GM19239 (cell line): ENCODE measurements at regions not wholly inside any gene's neighbourhood (a gene's known extent, or its start where the extent isn't known, plus 50 kb on each side); places are given as distances from the start of the nearest gene placed in this dataset.
A peak's percentile ranks its signal among the peaks of the same experiment; 100 is the strongest.

Experiments used
- DNase-seq: peaks from one replicate; pipeline ENCODE4 v3.0.0; 2011; ENCODE audit warnings: low spot score; ENCODE audit not compliant: insufficient read length
- FAIRE-seq: peaks from 2 replicates; lab custom pipeline; 2011; peaks lifted over from hg19 to GRCh38; lab: Jason Lieb, UNC

GRCh38 chr5:92778261-92778660, 802.8 kb downstream of the NR2F1-AS1 start:
- no peak for FAIRE-seq
- no peak for DNase-seq

- no peak for FAIRE-seq
- no peak for DNase-seq
Observed at GRCh38 chr5:92777421-92777820, 803.6 kb downstream of the NR2F1-AS1 start.

- FAIRE-seq (no peak), DNase-seq (no peak)
Observed at GRCh38 chr5:92775711-92776615, 805.1 kb downstream of the NR2F1-AS1 start.

DNA sequence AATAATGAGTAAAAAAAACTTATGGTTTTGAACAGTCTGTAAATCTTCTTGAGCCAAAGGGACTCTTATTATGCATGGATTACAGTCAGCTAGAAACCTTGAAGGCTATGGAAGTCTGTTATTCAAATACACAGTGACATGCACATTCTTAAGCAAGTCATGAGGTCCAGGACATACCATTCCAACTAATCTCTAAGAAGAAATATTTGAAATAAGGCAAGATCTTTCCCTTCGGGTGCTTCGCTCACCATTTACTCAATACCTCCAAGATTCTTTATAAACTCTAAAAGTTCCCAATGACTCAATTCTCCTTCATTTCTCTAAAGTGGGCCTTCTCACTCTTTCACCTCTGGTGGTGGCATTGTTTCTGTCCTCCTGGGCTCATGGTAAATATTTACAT, 811.0 kb downstream of the NR2F1-AS1 start:
- no peak for DNase-seq
- FAIRE-seq = no peak

- no peak for DNase-seq
- no peak for FAIRE-seq
Observed at GRCh38 chr5:92761585-92761984, 819.4 kb downstream of the NR2F1-AS1 start.

DNA sequence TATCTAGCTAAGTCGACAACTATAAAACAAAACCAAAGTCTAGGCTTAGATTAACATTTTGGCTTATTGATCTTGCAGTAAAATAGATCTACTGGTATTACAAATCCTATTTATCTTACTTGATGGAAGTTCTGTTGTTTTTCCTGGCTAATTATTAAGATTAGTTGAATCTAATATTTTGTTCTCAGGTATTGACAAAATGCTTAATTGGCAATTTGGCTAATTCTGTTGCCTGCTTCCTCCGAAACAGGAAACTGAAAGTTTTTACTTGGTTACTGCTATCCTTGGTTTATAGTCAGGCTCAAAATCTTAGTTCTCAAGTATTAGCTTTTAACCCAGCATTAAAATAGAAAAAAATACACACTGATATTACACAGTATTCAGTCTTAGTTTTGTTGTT, 820.5 kb downstream of the NR2F1-AS1 start:
- no peak for DNase-seq
- no peak for FAIRE-seq

DNA sequence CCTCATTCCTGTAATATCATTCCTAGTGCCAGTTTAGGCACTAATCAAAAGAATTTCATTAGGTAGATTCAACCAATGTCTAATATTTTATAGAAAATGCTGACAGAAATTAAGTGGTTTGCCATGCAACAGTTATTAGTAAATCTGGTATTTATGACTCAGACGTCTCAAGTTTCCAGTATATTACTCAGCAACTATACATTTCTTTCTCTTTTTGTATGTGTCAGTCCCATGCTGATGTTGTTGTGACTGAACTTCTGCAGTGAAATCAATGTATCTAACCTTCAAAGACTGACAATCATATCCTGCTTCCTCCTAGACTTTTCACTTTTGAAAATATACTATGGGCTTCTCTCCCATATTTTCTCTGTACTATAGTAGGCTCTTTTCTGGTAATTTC, 822.5 kb downstream of the NR2F1-AS1 start:
- DNase-seq = no peak
- no peak for FAIRE-seq

- no peak for FAIRE-seq
- no peak for DNase-seq
Observed at GRCh38 chr5:92749943-92750342, 831.1 kb downstream of the NR2F1-AS1 start.

DNA sequence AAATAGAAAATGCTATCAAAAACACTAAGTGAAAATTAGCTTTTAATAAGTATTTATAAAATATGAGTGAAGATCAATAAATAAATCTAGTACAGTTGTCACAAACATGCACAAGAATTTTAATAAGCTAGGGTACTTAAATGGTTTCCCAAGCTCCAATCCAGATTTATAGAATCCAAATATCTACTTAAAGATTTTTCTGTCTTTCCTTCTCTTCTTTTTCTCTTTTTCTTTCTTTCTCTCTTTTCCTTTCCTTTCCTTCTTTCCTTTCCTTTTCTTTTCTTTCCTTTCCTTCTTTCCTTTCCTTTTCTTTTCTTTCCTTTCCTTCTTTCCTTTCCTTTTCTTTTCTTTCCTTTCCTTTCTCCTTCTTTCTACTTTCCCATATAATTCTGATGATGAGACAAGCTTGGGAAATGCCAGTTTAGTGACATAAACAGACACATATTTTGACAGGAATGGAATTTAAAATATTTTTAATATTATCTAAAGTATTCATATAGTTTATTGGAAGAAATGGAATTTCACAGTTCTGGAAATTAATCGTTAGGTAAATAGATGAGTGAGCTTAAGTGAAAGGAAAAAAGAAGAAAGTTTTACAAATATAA, 832.8 kb downstream of the NR2F1-AS1 start:
- peak; percentile 42 for FAIRE-seq
- DNase-seq = no peak

DNA sequence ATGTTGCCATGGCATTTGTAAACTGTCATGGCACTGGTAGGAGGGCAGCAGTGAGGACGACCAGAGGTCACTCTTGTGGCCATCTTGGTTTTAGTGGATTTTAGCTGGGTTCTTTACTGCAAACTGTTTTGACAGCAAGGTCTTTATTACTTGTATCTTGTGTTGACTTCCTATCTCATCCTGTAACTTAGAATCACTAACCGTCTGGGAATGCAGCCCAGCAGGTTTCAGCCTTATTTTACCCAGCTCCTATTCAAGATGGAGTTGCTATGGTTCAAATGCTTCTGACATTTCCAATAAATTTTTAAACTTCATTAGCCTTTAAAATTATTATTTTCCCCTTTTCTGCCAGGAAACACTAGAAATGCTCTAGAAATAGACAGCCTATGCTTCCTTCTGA, 839.1 kb downstream of the NR2F1-AS1 start:
- no peak for FAIRE-seq
- DNase-seq = no peak

DNA sequence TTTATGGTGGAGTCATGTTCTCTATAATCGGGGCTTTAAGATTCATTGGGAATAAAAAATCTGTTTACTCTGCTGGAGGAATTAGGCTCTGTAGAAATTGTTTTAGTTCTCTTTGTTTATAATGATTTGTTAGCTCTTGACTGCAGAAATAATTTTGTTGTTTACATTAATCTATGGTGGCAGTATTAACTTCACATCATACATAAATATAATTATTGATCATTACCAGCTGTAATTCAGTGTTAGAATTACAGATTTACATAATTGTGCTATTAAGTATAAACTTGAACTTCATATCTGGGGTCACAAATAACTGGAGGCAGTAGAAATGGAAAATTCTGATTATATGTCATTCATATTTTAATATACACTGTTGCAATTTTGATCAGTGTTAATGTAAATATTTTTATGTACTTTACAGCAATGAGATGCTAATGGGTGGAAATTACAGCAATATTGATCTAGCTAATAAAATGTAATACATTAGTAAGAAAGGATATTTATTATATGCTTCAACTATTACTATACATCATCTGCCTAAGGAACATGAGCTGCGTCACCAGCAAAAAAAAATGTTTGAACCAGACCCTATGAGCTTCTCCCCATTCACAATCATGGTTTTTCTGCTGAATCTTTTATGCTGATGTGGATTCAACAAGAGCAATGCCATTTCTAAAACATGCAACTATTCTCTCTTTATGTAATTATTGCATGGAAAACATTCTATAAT, 846.6 kb downstream of the NR2F1-AS1 start:
- FAIRE-seq (no peak), DNase-seq (no peak)

- no peak for FAIRE-seq
Observed at GRCh38 chr5:92730486-92730885, 850.5 kb downstream of the NR2F1-AS1 start.

GRCh38 chr5:92729088-92729487, 851.9 kb downstream of the NR2F1-AS1 start:
- DNase-seq = no peak
- no peak for FAIRE-seq

More at GRCh38 chr5:92730486-92730885, 850.5 kb downstream of the NR2F1-AS1 start:
- DNase-seq = no peak

DNA sequence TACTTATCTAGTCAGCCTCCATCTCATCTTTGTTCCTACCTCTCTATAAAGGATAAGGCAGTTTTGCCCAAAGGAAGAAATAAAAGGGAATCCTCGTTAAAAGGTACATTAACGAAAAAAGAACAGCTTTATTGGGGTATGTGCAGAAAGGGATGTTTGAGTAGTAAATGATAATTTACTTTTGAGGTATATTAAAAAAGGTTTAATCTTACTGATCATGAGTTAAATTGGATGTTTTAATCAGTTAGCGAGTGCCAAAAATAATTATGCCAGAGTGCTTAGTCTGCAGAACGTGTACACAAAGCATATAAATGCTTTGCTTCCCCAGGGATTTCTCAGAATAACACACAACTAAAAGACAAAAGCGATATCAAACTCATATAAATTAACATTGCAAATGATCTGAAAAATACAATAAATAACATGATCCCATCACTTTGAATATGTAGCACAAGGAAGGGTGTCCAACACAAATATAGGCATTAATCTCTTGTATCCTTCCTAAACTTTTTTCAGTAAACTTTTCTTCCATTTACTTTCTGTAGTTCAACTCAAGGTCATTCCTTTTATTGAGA, 865.0 kb downstream of the NR2F1-AS1 start:
- DNase-seq = no peak
- FAIRE-seq = no peak

DNA sequence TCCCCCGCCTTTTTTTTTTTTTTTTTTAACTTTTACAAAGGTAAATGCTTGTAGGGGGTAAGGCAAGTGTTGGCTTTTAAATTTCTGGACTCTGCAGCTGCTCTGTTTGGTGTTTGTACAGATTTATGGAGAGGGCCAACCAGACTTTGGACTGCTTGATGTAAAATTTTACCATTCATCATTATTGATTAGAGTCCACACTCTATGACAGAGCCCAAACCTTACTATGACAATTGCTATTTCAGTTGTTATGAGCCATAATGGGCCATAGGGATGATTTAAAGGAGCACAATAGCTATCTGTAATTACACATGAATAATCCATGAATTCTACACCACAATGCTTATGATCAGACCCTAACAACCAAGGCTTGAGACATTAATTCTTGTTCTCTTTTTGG, 867.2 kb downstream of the NR2F1-AS1 start:
- FAIRE-seq = no peak

GRCh38 chr5:92713335-92713743, 867.7 kb downstream of the NR2F1-AS1 start:
- FAIRE-seq (no peak), DNase-seq (no peak)

More for the DNA sequence above, 867.2 kb downstream of the NR2F1-AS1 start:
- DNase-seq = no peak

DNA sequence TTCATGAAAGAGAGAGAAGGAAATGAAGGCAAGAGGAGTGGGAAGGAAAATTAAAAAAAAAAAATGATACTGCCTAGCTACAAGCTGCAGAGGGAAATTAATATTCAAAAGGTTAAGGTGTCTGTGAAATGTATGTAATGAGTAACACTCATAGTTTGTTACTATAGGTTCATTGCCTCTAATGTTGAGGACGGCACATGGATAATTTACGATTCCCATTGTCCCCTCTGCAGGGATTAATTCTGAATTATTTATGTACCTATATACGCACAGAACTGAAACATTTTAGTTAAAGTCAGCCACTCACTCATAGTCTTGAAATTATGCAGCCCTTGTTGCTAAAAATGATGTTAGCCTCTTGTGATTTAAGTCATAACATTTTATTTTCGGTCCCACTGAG, 869.1 kb downstream of the NR2F1-AS1 start:
- DNase-seq (no peak), FAIRE-seq (no peak)

- FAIRE-seq (no peak), DNase-seq (no peak)
Observed at GRCh38 chr5:92704590-92704989, 876.4 kb downstream of the NR2F1-AS1 start.

GRCh38 chr5:92703976-92704375, 877.0 kb downstream of the NR2F1-AS1 start:
- DNase-seq (no peak), FAIRE-seq (no peak)

GRCh38 chr5:92695123-92696003, 885.7 kb downstream of the NR2F1-AS1 start:
- FAIRE-seq (no peak), DNase-seq (no peak)
